GM18870 (cell line): ENCODE measurements at regions not wholly inside any gene's neighbourhood (a gene's known extent, or its start where the extent isn't known, plus 50 kb on each side); places are given as distances from the start of the nearest gene placed in this dataset.

ENCODE experiments used
- ATAC-seq: cut with Tn5 transposase; IDR thresholded peaks from one replicate; pipeline ENCODE4 v1.9.1; 2021; ENCODE audit warnings: moderate library complexity; ENCODE audit not compliant: unreplicated experiment

GRCh38 chr13:39856714-39857113, 201.3 kb downstream of the COG6 start:
- ATAC-seq, result no peak

GRCh38 chr13:39858794-39859193, 203.3 kb downstream of the COG6 start:
- ATAC-seq, result no peak

GRCh38 chr13:39859898-39860297, 204.4 kb downstream of the COG6 start:
- no peak for ATAC-seq

- no peak for ATAC-seq
Observed at GRCh38 chr13:39862900-39863299, 207.4 kb downstream of the COG6 start.

DNA sequence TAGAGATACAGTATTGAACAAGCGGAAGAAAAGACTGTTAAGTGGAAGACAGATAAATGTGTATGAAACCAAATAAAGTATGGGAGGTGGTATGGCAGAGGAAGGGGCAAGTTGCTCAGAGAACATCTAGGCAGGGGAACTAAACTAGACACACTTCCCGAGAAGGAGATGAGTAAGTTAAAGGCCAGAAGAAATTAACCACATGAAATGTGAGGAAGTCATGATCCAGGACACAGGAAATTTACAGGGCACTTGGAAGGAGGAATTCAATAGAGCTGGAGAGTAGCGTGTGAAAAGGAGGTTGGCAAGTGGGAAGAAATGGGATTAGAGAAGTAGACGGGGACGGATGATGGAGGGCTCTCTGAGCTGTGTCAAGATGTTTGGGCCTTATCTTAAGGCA, 208.8 kb downstream of the COG6 start:
- no peak for ATAC-seq

DNA sequence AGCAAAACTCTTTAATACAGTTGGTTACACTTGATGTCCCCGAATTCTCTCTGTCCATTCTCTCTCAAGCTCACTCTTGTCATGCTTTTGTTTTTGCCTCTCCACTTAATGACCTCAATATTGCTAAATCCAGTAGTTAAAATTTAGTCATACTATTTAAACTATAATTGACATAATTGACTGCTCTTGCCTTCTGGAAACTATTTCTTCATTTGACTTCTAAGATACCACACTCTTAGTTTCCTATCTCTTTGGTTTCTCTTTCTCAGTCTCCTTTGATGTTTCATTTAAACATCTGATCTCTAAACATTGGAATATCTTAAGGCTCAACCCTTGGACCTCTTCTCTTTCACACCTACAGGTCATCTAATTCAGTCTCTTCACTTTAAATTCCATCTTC, 211.3 kb downstream of the COG6 start:
- ATAC-seq, result no peak

DNA sequence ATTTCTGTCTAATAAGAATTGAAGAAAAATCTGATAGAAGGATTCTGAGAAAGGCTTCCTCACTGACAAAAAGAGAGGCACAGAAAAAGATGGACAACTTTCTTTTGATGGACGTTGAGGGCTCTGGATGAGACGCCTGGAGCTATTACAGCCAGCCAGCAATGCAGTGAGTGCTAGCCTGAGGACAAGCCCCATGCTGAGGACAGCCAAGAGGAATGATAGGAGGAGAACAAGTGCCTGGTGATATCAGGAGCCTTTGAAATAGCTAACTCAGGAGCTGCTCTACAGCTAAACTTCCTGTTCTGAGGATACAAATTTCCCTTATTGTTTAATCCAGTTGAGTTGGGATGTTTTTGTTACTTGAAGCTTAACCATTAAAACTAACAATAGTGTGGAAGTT, 212.3 kb downstream of the COG6 start:
- ATAC-seq, result no peak

DNA sequence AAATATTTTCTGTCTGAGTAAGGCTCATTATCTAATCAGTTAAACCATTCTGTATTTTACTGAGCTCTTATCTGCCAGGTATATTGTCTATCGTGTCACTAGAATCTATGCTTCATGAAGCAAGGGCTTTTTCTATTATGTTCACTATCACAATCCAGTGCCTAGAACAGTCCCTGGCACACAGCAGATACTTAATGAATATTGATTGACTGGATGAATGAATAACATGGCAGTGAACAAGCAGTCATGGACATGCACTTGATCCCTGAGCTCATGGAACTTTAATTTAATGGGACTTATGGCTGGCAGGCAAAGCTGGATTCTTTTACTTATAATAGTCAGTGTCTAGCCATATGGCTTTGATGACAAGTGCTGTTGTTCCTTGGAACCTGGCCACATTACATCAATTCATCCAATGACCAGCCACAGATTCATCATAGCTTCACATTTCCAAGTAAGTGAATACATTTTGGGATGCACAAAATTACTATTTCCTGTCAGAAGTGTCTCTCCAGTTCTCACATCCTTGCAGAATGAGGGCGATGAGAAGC, 214.8 kb downstream of the COG6 start:
- ATAC-seq, result no peak

- no peak for ATAC-seq
Observed at GRCh38 chr13:39874331-39875053, 219.0 kb downstream of the COG6 start.

GRCh38 chr13:39875111-39875987, 219.9 kb downstream of the COG6 start:
- ATAC-seq, result no peak

DNA sequence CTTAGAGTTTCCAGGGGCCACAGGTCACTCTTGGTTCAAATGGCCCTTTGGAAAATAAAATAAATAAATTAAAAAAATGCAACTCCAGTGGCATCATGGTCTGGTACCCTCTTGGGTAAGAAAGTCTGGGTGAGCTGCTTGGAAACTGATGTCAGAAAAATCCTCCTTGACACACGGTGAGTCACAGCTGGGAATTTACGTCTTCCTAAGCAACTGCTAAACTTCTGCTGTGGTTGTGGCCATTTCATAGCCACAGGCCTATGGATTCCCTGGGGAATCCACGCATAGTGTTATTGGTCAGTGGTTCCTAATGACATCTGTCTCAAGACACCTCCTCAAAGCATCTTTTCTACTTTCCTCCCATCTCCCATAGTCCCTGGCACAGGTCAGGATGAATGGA, 220.8 kb downstream of the COG6 start:
- no peak for ATAC-seq

DNA sequence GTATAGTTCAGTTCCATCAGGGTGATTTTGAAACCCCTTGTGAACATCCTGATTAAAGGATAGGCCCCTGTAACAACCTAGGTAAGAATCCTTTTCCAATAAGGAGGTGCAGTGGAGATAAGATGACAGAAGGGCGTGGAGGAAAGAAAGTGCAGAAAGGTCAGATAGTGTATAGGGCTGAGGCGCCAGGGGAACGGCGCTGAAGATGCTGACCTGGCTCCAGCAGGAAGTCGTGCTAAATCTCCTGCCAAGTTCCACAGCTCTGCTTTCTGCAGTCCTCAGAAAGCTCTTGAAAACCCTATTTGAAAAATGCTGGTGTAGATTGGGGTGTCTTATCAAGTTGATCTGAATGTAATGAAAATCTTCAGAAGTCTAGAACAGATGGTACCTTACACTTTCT, 221.7 kb downstream of the COG6 start:
- no peak for ATAC-seq

- ATAC-seq, result no peak
Observed at GRCh38 chr13:39879286-39880035, 224.0 kb downstream of the COG6 start.

DNA sequence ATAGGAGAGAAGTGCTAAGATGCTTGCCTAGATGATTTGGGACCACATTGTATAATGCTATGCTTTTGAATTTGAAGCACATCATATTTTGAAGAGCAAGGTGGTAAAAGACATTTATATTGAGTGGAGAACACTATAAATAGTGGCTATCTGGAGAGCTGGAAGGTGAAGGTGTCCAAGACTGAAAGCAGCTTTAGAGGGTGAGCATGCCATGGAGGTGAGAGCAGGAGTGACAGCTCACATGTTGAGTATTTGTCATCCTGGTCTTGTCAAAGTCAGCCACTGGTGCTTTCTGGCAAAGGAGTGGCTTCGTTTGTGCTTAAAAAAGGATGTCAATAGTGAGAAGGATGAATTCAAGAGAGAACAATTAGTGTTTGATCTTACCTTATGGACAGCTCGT, 225.9 kb downstream of the COG6 start:
- ATAC-seq, result no peak

GRCh38 chr13:39881887-39882286, 226.4 kb downstream of the COG6 start:
- ATAC-seq, result no peak

- no peak for ATAC-seq
Observed at GRCh38 chr13:39884166-39884565, 228.7 kb downstream of the COG6 start.

- no peak for ATAC-seq
Observed at GRCh38 chr13:39886336-39886735, 230.9 kb downstream of the COG6 start.

- no peak for ATAC-seq
Observed at GRCh38 chr13:39887387-39887786, 231.9 kb downstream of the COG6 start.

- ATAC-seq, result no peak
Observed at GRCh38 chr13:39888865-39889810, 233.7 kb downstream of the COG6 start.

GRCh38 chr13:39890537-39890936, 235.1 kb downstream of the COG6 start:
- no peak for ATAC-seq
